ENCODE measurements at regions not wholly inside any gene's neighbourhood (a gene's known extent, or its start where the extent isn't known, plus 50 kb on each side); places are given as distances from the start of the nearest gene placed in this dataset.

DNA sequence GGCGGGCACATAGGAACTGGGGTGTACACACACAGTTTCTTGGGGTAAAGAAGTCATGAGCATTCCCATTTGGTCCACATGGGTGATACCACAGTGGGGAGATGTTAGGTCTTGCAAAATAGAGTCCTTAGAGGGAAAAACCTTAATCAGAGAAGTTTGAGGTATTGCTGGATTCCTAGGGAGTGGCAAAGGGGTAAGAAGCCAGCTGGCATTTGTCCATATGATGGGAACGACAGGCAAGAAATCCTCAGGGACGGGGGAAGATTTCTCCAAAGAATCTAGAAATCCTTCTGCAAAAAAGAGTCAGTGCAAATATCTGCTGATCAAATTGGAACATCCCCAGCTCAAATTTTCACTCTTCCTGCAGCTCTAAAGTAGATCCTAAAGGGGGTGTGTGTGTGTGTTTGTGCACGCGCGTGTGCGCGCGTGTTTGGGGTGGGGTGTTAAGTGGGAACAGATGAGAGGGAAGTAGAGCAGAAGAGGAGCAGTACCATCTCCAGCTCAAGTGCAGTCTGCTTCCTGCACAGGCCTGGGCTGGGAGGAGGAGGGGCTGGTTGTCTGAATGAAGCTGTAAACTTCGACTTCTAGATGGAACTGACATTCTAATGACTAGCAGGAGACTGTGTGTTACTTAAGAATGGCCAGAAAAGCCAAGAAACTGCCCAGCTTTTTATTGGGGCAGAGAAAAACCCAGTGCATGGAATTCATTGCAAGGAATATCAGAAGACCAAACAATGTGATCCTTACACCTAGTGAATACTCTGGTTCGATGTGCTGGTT is 168.0 kb downstream of the SPP2 start:
- TF ChIP-seq, protein P1, sequence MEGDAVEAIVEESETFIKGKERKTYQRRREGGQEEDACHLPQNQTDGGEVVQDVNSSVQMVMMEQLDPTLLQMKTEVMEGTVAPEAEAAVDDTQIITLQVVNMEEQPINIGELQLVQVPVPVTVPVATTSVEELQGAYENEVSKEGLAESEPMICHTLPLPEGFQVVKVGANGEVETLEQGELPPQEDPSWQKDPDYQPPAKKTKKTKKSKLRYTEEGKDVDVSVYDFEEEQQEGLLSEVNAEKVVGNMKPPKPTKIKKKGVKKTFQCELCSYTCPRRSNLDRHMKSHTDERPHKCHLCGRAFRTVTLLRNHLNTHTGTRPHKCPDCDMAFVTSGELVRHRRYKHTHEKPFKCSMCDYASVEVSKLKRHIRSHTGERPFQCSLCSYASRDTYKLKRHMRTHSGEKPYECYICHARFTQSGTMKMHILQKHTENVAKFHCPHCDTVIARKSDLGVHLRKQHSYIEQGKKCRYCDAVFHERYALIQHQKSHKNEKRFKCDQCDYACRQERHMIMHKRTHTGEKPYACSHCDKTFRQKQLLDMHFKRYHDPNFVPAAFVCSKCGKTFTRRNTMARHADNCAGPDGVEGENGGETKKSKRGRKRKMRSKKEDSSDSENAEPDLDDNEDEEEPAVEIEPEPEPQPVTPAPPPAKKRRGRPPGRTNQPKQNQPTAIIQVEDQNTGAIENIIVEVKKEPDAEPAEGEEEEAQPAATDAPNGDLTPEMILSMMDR (conservative IDR thresholded peaks at IDR 0.05 in 1 of 2, IDR thresholded peaks at IDR 0.05 in 1 of 2; ENCODE audit: low read depth in 1 of 2, low read length in 2 of 2): no peak
- TF ChIP-seq EZH2 (IDR thresholded peaks at IDR 0.05; ENCODE audit: low read length, missing control alignments): no peak

Data from fibroblast of lung (primary cell).